ENCODE measurements at regions not wholly inside any gene's neighbourhood (a gene's known extent, or its start where the extent isn't known, plus 50 kb on each side); places are given as distances from the start of the nearest gene placed in this dataset.

DNA sequence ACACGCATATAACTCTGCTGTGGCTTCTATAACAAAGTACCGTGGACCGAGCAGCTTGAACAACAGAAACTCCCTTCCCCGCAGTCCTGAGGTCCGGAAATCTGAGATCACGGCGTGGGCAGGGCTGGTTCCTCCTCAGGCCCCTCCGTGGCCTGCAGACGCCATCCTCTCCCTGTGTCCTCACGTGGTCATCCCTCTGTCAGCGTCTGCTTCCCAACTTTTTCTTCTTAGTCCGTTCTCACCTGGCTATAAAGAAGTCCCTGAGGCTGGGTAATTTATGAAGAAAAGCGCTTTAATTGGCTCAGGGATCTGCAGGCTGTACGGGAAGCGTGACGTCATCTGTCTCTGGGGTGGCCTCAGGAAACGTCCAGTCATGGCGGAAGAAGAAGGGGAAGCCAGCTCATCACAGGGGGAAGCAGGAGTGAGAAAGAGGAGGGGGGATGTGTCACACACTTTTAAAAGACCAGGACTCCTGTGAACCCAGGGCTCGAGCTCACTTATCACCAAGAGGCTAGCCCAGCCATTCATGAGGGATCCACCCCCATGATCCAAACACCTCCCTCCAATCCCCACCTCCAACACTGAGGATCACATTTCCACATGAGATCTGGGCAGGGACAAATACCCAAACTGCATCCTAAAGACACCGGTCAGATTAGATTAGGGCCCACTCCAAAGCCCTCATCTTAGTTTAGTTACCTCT, 91.2 kb upstream of the INSIG1 start:
- Histone ChIP-seq H3K4me3 (ENCODE audit: low read length in 3 of 3) (peak overlapping the region; percentile 24 to 78 (median 57)), H3K27ac (ENCODE audit: low read depth in 2 of 2, low read length in 2 of 2) (peak overlapping the region; percentile 74 to 91), H3K36me3 (ENCODE audit: control insufficient read depth in 2 of 3, insufficient read depth in 3 of 3, low read length in 3 of 3) (no peaks in the 10 kb centered on the region), H3K4me1 (ENCODE audit: control insufficient read depth in 2 of 3, insufficient read depth in 2 of 3, low read depth in 1 of 3, low read length in 3 of 3) (peaks cover 0 to 4% (median 4%) of the 10 kb centered on the region in 3 donors), H3K9me3 (ENCODE audit: control insufficient read depth in 2 of 3, insufficient read depth in 1 of 3, low read length in 3 of 3) (no peaks in the 10 kb centered on the region), H3K27me3 (ENCODE audit: control insufficient read depth, insufficient read depth, low read length) (no peaks in the 10 kb centered on the region), H3K9ac (ENCODE audit: low read length in 3 of 3) (peak overlapping the region in 1 of 3 donors; percentile 61)
- FAIRE-seq (no peak), DNase-seq (peak in 4 of 5 donors; percentile 54 to 89 (median 68))
- intact Hi-C loops (cut with DNase I) = no loop called here
- TF ChIP-seq, protein P1, sequence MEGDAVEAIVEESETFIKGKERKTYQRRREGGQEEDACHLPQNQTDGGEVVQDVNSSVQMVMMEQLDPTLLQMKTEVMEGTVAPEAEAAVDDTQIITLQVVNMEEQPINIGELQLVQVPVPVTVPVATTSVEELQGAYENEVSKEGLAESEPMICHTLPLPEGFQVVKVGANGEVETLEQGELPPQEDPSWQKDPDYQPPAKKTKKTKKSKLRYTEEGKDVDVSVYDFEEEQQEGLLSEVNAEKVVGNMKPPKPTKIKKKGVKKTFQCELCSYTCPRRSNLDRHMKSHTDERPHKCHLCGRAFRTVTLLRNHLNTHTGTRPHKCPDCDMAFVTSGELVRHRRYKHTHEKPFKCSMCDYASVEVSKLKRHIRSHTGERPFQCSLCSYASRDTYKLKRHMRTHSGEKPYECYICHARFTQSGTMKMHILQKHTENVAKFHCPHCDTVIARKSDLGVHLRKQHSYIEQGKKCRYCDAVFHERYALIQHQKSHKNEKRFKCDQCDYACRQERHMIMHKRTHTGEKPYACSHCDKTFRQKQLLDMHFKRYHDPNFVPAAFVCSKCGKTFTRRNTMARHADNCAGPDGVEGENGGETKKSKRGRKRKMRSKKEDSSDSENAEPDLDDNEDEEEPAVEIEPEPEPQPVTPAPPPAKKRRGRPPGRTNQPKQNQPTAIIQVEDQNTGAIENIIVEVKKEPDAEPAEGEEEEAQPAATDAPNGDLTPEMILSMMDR (IDR thresholded peaks at IDR 0.05; ENCODE audit: borderline replicate concordance, extremely low read depth, insufficient read depth) = no peak

DNA sequence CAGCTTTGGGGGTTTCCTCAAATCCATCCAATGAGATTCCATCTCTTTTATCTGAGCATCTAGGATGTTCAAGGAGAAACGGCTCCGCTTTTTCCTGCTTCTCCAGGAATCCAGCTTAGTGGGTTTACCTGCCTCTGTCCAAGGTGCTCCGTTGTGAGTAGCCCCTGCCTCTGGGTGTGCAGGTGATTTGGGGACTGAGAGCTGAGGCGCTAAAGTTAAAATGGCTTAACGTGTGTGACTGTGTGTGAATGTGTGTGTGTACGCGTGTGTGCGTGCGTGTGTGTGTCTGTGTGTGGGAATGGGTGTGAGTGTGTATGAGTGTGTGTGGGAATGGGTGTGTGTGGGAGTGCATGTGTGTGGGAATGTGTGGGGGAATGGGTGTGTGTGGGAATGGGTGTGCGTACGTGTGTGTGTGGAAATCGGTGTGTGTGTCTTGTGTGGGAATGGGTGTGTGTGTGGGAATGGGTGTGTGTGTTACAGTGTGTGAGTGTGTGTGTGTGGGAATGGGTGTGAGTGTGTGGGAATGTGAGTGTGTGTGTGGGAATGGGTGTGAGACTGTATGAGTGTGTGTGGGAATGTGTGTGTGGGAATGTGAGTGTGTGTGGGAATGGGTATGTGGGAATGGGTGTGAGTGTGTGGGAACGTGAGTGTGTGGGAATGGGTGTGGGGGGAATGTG, 90.2 kb upstream of the INSIG1 start:
- H3K36me3 ChIP-seq (ENCODE audit: control insufficient read depth in 2 of 3, insufficient read depth in 3 of 3, low read length in 3 of 3) = no peaks in the 10 kb centered on the region
- peaks cover 0 to 4% (median 4%) of the 10 kb centered on the region in 3 donors for H3K4me1 ChIP-seq (ENCODE audit: control insufficient read depth in 2 of 3, insufficient read depth in 2 of 3, low read depth in 1 of 3, low read length in 3 of 3)
- no peak overlapping the region for H3K4me3 ChIP-seq (ENCODE audit: low read length in 3 of 3)
- intact Hi-C loops (cut with DNase I) = no loop called here
- FAIRE-seq = no peak
- H3K9me3 ChIP-seq (ENCODE audit: control insufficient read depth in 2 of 3, insufficient read depth in 1 of 3, low read length in 3 of 3) = no peaks in the 10 kb centered on the region
- H3K9ac ChIP-seq (ENCODE audit: low read length in 3 of 3) = no peak overlapping the region
- H3K27ac ChIP-seq (ENCODE audit: low read depth in 2 of 2, low read length in 2 of 2) = no peak overlapping the region
- no peaks in the 10 kb centered on the region for H3K27me3 ChIP-seq (ENCODE audit: control insufficient read depth, insufficient read depth, low read length)
- TF ChIP-seq, protein P1 (IDR thresholded peaks at IDR 0.05; ENCODE audit: borderline replicate concordance, extremely low read depth, insufficient read depth) = no peak
- no peak for DNase-seq

DNA sequence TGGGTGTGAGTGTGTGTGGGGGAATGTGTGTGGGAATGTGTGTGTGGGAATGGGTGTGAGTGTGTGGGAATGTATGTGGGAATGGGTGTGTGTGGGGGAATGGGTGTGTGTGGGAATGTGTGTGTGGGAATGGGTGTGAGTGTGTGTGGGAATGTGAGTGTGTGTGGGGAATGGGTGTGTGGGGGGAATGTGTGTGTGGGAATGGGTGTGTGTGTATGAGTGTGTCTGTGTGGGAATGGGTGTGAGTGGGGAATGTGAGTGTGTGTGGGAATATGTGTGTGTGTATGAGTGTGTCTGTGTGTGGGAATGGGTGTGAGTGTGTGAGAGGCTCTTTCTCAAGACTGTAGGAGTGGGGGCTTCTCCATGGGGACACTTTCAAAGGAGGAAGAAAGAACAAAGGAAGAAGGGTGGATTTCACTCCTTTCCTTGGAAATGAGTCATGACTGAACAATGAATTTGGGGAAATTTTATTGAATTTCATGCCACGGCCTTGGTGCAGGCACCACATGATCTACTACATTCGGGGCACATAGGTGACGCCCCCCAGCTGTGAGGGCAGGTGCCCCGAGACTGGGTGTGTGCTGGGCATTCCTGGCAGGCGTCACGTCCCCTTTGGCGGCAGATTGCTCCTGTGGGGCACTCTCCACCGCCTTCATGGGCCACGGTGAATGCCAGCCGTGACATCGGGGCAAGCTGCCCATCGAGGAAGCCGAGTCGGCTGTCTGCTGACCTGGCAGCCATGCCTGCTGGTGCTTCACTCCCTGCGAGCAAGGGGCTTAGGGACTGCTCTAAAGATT, 88.8 kb upstream of the INSIG1 start:
- Histone ChIP-seq H3K27me3 (ENCODE audit: control insufficient read depth, insufficient read depth, low read length) (no peaks in the 10 kb centered on the region), H3K4me1 (ENCODE audit: control insufficient read depth in 2 of 3, insufficient read depth in 2 of 3, low read depth in 1 of 3, low read length in 3 of 3) (peaks cover 0 to 4% (median 4%) of the 10 kb centered on the region in 3 donors)
- no peak for FAIRE-seq

More for the DNA sequence above, 88.8 kb upstream of the INSIG1 start:
- H3K36me3 ChIP-seq (ENCODE audit: control insufficient read depth in 2 of 3, insufficient read depth in 3 of 3, low read length in 3 of 3) = no peaks in the 10 kb centered on the region
- H3K27ac ChIP-seq (ENCODE audit: low read depth in 2 of 2, low read length in 2 of 2) = no peak overlapping the region
- intact Hi-C loops (cut with DNase I) = no loop called here
- TF ChIP-seq, protein P1 (IDR thresholded peaks at IDR 0.05; ENCODE audit: borderline replicate concordance, extremely low read depth, insufficient read depth) = no peak
- peak overlapping the region in 1 of 3 donors; percentile 2 for H3K9ac ChIP-seq (ENCODE audit: low read length in 3 of 3)
- H3K4me3 ChIP-seq (ENCODE audit: low read length in 3 of 3) = no peak overlapping the region
- H3K9me3 ChIP-seq (ENCODE audit: control insufficient read depth in 2 of 3, insufficient read depth in 1 of 3, low read length in 3 of 3) = no peaks in the 10 kb centered on the region
- peak in 1 of 5 donors; percentile 49 for DNase-seq

All from kidney (tissue), 13 donors.